Effector memory CD4-positive, alpha-beta T cell (primary cell): ENCODE measurements at regions not wholly inside any gene's neighbourhood (a gene's known extent, or its start where the extent isn't known, plus 50 kb on each side); places are given as distances from the start of the nearest gene placed in this dataset.

Experiments used
- DNase-seq, 3 donors: peaks; one replicate each; pipeline ENCODE4 v3.0.0-alpha.2; 2020
- H3K27ac ChIP-seq: 2 replicates; pipeline ENCODE4 v1.7.0; 2013; ENCODE audit warnings: mild to moderate bottlenecking, low read length, moderate library complexity; ENCODE audit not compliant: insufficient read depth, poor library complexity, severe bottlenecking
- H3K27me3 ChIP-seq: replicated peaks from 2 replicates; pipeline ENCODE4 v1.7.0; 2013; ENCODE audit warnings: mild to moderate bottlenecking, low read length; ENCODE audit not compliant: insufficient read depth, control insufficient read depth, poor library complexity, severe bottlenecking
- H3K36me3 ChIP-seq: 2 replicates; pipeline ENCODE4 v1.7.0; 2013; ENCODE audit warnings: mild to moderate bottlenecking, low read length, moderate library complexity; ENCODE audit not compliant: control insufficient read depth, insufficient read depth
- H3K4me1 ChIP-seq: 2 replicates; pipeline ENCODE4 v1.7.0; 2013; ENCODE audit warnings: low read length, mild to moderate bottlenecking; ENCODE audit not compliant: control insufficient read depth, insufficient read depth, poor library complexity, severe bottlenecking
- H3K4me3 ChIP-seq: 2 replicates; pipeline ENCODE4 v1.7.0; 2013; ENCODE audit warnings: low read length, low read depth, mild to moderate bottlenecking; ENCODE audit not compliant: insufficient read depth, poor library complexity, severe bottlenecking
- H3K9me3 ChIP-seq: 2 replicates; pipeline ENCODE4 v1.7.0; 2013; ENCODE audit warnings: mild to moderate bottlenecking, low read length, moderate library complexity; ENCODE audit not compliant: control insufficient read depth

DNA sequence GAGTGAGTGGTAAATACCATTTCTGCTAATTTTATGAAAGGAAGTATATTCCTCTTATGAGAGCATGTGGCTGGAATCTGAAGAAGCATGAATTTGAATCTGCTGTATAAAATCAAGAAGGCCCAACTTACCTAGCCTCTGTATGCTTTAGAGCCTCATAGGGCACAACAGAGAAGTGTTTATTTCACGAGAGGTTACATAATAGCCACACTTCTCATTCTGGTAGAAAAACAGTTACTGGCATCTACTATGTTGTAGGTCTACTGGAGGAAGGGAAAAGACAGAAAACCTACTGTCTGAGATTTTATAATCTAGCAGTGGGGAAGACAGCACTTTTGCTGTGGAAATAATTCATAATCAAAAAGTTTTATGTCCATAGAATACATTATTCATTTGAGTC, 172.6 kb upstream of the ZNF608 start:
- Histone ChIP-seq H3K4me1 (no peaks in the 10 kb centered on the region), H3K4me3 (no peak overlapping the region), H3K27ac (no peak overlapping the region), H3K27me3 (no peaks in the 10 kb centered on the region), H3K9me3 (no peaks in the 10 kb centered on the region), H3K36me3 (no peaks in the 10 kb centered on the region)
- DNase-seq = no peak

- DNase-seq = no peak
- Histone ChIP-seq H3K36me3 (no peaks in the 10 kb centered on the region), H3K4me1 (no peaks in the 10 kb centered on the region), H3K27me3 (no peaks in the 10 kb centered on the region), H3K27ac (no peak overlapping the region), H3K4me3 (no peak overlapping the region), H3K9me3 (no peaks in the 10 kb centered on the region)
Observed at GRCh38 chr5:124919747-124920525, 173.5 kb upstream of the ZNF608 start.

DNA sequence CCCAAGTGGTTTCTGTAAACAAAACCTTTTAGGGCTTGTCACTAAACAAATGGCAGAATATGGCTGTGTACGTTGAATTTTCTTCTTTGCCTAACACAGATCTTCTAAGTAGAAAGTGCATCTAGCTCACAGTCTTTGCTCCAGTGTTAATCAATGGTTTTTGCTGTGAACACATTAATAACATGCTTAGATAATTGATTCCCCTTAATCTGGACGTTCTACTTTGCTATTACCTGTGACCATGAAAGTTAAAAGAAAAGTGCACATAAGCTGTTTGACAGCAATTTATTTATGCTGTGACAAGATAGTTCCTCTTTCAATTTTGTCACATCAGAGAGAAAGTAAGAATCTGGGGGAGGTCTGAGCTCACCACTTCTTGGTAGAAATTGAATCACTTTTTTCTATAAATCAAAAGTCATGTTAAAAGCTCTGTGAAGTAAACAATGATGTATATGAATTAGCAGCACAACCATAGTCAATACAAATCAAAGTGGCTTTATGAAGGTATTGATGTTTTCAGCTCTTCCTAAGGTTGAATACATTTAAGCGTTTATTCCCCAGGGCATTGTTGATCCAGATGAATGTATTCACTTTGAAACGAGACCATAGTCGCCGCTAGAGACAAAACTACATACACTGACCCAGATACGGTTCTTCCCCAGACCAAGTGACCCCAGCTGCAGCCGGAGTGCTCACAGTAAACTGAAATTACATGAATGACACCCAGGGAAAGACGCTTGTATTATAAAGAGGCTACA, 174.6 kb upstream of the ZNF608 start:
- Histone ChIP-seq H3K27ac (no peak overlapping the region), H3K9me3 (no peaks in the 10 kb centered on the region), H3K4me3 (no peak overlapping the region), H3K27me3 (no peaks in the 10 kb centered on the region), H3K4me1 (no peaks in the 10 kb centered on the region), H3K36me3 (no peaks in the 10 kb centered on the region)
- DNase-seq = no peak

- H3K4me3 ChIP-seq = no peak overlapping the region
- DNase-seq = no peak
- no peaks in the 10 kb centered on the region for H3K27me3 ChIP-seq
- H3K27ac ChIP-seq = no peak overlapping the region
- no peaks in the 10 kb centered on the region for H3K4me1 ChIP-seq
- H3K36me3 ChIP-seq = no peaks in the 10 kb centered on the region
- no peaks in the 10 kb centered on the region for H3K9me3 ChIP-seq
Observed at GRCh38 chr5:124921694-124922093, 175.3 kb upstream of the ZNF608 start.

- no peaks in the 10 kb centered on the region for H3K9me3 ChIP-seq
- H3K27me3 ChIP-seq = no peaks in the 10 kb centered on the region
- H3K4me1 ChIP-seq = no peaks in the 10 kb centered on the region
- no peak overlapping the region for H3K4me3 ChIP-seq
- DNase-seq = no peak
- no peaks in the 10 kb centered on the region for H3K36me3 ChIP-seq
- H3K27ac ChIP-seq = no peak overlapping the region
Observed at GRCh38 chr5:124922255-124922975, 176.0 kb upstream of the ZNF608 start.

GRCh38 chr5:124923131-124923530, 176.7 kb upstream of the ZNF608 start:
- DNase-seq = no peak
- Histone ChIP-seq H3K4me3 (no peak overlapping the region), H3K27me3 (no peaks in the 10 kb centered on the region), H3K4me1 (no peaks in the 10 kb centered on the region), H3K27ac (no peak overlapping the region), H3K36me3 (no peaks in the 10 kb centered on the region), H3K9me3 (no peaks in the 10 kb centered on the region)

DNA sequence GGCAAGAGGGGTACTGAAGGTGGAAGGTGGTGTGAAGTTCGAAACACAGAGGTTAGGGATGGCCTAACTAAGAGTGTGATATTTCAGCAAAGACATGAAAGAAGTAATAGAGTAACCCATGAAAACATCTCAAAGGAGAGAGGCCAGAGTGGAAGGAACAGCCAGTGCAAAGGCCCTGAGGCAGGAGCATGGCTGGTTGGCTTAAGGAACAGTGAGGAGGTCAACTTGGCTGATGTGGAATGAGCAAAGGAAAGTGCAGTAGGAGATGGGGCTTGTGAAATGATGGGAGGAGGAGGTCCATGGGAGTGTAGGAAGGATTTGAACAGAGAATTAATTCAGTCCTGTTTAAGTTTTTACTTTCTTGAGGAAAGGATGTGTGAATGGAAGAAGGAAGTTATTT, 178.3 kb upstream of the ZNF608 start:
- no peak for DNase-seq
- no peak overlapping the region for H3K27ac ChIP-seq
- no peaks in the 10 kb centered on the region for H3K36me3 ChIP-seq
- H3K4me1 ChIP-seq = no peaks in the 10 kb centered on the region
- no peak overlapping the region for H3K4me3 ChIP-seq
- H3K9me3 ChIP-seq = no peaks in the 10 kb centered on the region
- no peaks in the 10 kb centered on the region for H3K27me3 ChIP-seq

DNA sequence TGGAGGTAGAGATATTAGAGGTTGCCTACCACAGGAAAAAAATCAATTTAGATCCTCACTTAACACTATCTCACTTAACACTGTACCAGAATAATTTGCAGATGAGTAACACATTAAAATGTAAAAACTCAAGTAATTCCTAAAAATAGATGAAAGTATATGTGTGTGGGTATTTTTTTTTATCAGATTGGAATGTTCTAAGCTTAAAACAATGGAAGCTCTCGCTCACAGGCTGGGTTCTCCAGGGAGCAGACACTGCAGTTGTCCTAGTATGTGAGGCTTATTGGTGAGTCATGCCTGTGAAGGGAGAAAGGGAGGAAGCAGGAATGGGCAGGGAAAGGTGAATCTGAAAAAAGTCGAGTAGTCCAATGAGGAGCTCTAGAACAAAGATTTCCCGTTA, 181.3 kb upstream of the ZNF608 start:
- H3K9me3 ChIP-seq = no peaks in the 10 kb centered on the region
- H3K4me3 ChIP-seq = no peak overlapping the region
- no peak overlapping the region for H3K27ac ChIP-seq
- no peaks in the 10 kb centered on the region for H3K4me1 ChIP-seq
- DNase-seq = no peak
- H3K36me3 ChIP-seq = no peaks in the 10 kb centered on the region
- H3K27me3 ChIP-seq = no peaks in the 10 kb centered on the region

- Histone ChIP-seq H3K27ac (no peak overlapping the region), H3K27me3 (no peaks in the 10 kb centered on the region)
Observed at GRCh38 chr5:124929000-124929399, 182.6 kb upstream of the ZNF608 start.

More at GRCh38 chr5:124929000-124929399, 182.6 kb upstream of the ZNF608 start:
- Histone ChIP-seq H3K36me3 (no peaks in the 10 kb centered on the region), H3K4me1 (no peaks in the 10 kb centered on the region), H3K4me3 (no peak overlapping the region), H3K9me3 (no peaks in the 10 kb centered on the region)
- no peak for DNase-seq
